Tibial artery (tissue), 4 donors: ENCODE measurements at regions not wholly inside any gene's neighbourhood (a gene's known extent, or its start where the extent isn't known, plus 50 kb on each side); places are given as distances from the start of the nearest gene placed in this dataset.

ENCODE experiments used
- DNase-seq, 2 donors: peaks; one replicate each; pipeline ENCODE4 v3.0.0-alpha.2; 2019
- H3K27ac ChIP-seq, 2 donors: fragments of 200-600 bp; sonication (generic) in 1 of 2; 1 replicate in 1 of 2; 2 replicates in 1 of 2; pipeline ENCODE4 v1.5.1; 2018 to 2019; ENCODE audit warnings: mild to moderate bottlenecking in 1 of 2
- H3K27me3 ChIP-seq, 2 donors: fragments of 200-600 bp; sonication (generic) in 1 of 2; one replicate each; pipeline versions ENCODE4 v1.5.1 to v1.6.0; 2016 to 2019
- H3K36me3 ChIP-seq, 3 donors: fragments of 200-600 bp; sonication (generic) in 2 of 3; one replicate each; pipeline ENCODE4 v1.5.1; 2016 to 2019; ENCODE audit warnings: mild to moderate bottlenecking in 2 of 3
- H3K4me1 ChIP-seq, 4 donors: fragments of 200-600 bp; sonication (generic) in 2 of 4; 1 replicate in 3 of 4; 2 replicates in 1 of 4; pipeline ENCODE4 v1.5.1; 2016 to 2019
- H3K4me3 ChIP-seq, 2 donors: fragments of 200-600 bp; sonication (generic) in 1 of 2; 1 replicate in 1 of 2; 2 replicates in 1 of 2; pipeline ENCODE4 v1.5.1; 2018 to 2019; ENCODE audit warnings: mild to moderate bottlenecking in 2 of 2
- H3K9me3 ChIP-seq, 3 donors: fragments of 200-600 bp; sonication (generic) in 1 of 3; one replicate each; pipeline ENCODE4 v1.5.1; 2016 to 2019
- intact Hi-C: fragments of 100-400 bp; cut with DNase I; formaldehyde crosslinking; loops from one replicate; pipeline ENCODE4 v1.15.0; 2023; ENCODE audit warnings: low total_unique reads
- TF ChIP-seq, protein P1 (sequence below), 2 experiments: fragments of 200-600 bp in 1 of 2; fragments of 450-650 bp in 1 of 2; IDR thresholded peaks; one replicate each; pipeline ENCODE4 v1.5.1; 2017 to 2019; ENCODE audit warnings: antibody characterized with exemption in 2 of 2, mild to moderate bottlenecking in 1 of 2, moderate library complexity in 1 of 2

DNA sequence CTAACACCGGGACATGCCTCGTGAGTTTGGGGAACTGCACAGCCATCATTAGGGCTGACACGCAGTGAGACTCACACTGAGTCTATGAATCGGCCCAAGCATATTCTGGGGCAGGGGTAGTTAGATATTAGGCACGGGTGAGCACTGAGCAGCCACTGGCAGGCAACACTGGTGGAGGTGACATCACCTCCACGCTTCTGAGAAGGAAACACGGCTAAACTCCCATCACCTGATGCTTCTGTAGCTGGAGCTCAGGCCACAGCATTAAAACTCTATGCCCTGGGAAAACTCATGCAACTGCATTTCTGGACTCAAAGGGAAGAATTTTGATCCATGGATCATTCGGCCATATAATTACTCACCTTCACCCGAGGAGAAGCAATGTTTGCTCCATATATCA is 100.8 kb upstream of the OTUD4 start:
- Histone ChIP-seq H3K27ac (no peak overlapping the region), H3K27me3 (no peaks in the 10 kb centered on the region), H3K9me3 (no peaks in the 10 kb centered on the region), H3K4me1 (peaks cover 0 to 14% (median 0%) of the 10 kb centered on the region in 4 donors), H3K36me3 (no peaks in the 10 kb centered on the region), H3K4me3 (no peak overlapping the region)
- no peak for DNase-seq
- TF ChIP-seq, protein P1, sequence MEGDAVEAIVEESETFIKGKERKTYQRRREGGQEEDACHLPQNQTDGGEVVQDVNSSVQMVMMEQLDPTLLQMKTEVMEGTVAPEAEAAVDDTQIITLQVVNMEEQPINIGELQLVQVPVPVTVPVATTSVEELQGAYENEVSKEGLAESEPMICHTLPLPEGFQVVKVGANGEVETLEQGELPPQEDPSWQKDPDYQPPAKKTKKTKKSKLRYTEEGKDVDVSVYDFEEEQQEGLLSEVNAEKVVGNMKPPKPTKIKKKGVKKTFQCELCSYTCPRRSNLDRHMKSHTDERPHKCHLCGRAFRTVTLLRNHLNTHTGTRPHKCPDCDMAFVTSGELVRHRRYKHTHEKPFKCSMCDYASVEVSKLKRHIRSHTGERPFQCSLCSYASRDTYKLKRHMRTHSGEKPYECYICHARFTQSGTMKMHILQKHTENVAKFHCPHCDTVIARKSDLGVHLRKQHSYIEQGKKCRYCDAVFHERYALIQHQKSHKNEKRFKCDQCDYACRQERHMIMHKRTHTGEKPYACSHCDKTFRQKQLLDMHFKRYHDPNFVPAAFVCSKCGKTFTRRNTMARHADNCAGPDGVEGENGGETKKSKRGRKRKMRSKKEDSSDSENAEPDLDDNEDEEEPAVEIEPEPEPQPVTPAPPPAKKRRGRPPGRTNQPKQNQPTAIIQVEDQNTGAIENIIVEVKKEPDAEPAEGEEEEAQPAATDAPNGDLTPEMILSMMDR (IDR thresholded peaks at IDR 0.05), result no peak
- intact Hi-C loops, result no loop called here

DNA sequence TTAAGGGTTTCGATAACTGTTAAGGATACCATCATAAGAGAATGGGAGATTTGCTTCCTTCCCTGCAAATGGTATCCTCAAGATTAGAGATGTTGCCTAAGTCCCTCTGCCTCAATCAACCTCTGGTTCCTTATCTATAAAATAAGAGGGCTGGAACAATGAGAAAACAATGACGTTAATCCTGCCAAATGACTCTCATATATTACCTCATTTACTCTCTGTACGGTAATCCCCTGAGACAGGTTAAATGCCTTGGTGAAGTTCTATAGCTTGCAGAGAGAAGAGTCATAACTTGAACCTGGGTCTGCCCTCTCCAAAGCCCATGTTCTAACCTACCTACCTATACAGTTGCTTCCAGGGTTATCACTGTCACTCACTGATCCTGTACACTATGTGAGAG is 100.2 kb upstream of the OTUD4 start:
- H3K4me3 ChIP-seq, result no peak overlapping the region
- H3K4me1 ChIP-seq, result peaks cover 0 to 14% (median 0%) of the 10 kb centered on the region in 4 donors
- no peaks in the 10 kb centered on the region for H3K36me3 ChIP-seq
- DNase-seq, result no peak
- intact Hi-C loops, result no loop called here
- H3K9me3 ChIP-seq, result no peaks in the 10 kb centered on the region
- no peaks in the 10 kb centered on the region for H3K27me3 ChIP-seq
- no peak overlapping the region for H3K27ac ChIP-seq
- TF ChIP-seq, protein P1 (IDR thresholded peaks at IDR 0.05), result no peak

GRCh38 chr4:145279122-145279960 is 99.0 kb upstream of the OTUD4 start:
- H3K27me3 ChIP-seq, result no peaks in the 10 kb centered on the region
- no peaks in the 10 kb centered on the region for H3K36me3 ChIP-seq
- intact Hi-C loops, result no loop called here
- TF ChIP-seq, protein P1 (IDR thresholded peaks at IDR 0.05), result no peak
- peaks cover 0 to 14% (median 0%) of the 10 kb centered on the region in 4 donors for H3K4me1 ChIP-seq
- no peak overlapping the region for H3K27ac ChIP-seq
- no peak for DNase-seq
- no peaks in the 10 kb centered on the region for H3K9me3 ChIP-seq
- H3K4me3 ChIP-seq, result no peak overlapping the region

DNA sequence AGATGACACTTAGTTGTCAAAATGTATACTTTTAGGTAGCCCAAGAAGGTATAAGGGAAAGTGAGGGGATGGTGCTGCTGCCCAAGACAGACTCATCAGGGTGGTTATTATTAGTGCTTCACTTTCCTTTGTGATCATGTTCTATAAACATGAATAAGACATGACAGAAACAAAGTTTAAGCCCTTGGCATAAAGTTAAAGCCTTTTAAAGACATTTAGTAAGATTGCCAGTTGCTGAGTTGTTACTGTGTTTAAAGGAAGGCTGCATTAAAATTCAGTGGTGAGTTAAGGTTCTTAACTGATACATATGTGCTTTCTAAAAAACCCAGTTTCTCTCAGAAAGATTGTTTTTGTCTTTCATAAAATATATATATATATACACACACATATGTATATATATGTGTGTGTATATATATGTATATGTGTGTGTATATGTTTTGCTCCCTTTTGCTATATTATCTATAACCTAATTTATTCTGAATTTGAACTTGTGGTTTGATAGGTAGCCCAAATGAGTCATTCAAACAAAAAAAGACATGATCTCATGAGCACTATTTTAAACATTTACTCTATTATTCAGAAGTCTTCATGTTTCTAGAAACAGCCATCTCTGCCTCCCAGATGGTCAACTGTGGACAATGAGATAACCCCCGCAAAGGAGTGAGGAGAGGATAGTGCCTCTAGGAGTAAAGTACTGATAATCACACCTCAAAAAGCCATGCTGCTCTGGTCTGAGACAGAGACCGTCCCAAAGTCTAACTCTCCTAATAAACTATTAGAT is 98.1 kb upstream of the OTUD4 start:
- intact Hi-C loops, result no loop called here
- H3K4me3 ChIP-seq, result no peak overlapping the region
- H3K27ac ChIP-seq, result no peak overlapping the region
- TF ChIP-seq, protein P1 (IDR thresholded peaks at IDR 0.05), result no peak
- no peaks in the 10 kb centered on the region for H3K36me3 ChIP-seq
- no peaks in the 10 kb centered on the region for H3K9me3 ChIP-seq
- no peaks in the 10 kb centered on the region for H3K27me3 ChIP-seq
- no peak for DNase-seq
- peaks cover 0 to 14% (median 0%) of the 10 kb centered on the region in 4 donors for H3K4me1 ChIP-seq

DNA sequence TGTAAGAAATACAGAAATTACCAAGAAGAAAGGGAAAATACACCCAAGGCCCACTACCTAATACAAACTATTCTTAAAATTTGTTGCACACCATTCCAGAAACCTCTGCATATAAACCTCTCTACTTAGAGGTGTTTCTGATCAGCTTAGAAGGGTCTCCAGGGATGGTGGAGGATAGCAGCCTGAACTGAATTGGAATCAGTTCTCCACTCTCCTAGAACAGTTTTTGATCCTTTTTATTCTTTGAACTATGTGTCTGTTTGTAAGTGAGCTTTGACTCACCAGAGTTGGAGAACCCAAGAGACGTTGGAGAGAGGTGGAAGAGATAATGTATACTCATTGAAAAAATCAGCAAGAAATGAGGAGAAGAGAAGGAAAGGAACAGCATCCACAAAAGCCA is 96.6 kb upstream of the OTUD4 start:
- TF ChIP-seq, protein P1 (IDR thresholded peaks at IDR 0.05), result no peak
- no peaks in the 10 kb centered on the region for H3K27me3 ChIP-seq
- intact Hi-C loops, result no loop called here
- DNase-seq, result no peak
- H3K9me3 ChIP-seq, result no peaks in the 10 kb centered on the region
- H3K36me3 ChIP-seq, result no peaks in the 10 kb centered on the region
- H3K4me1 ChIP-seq, result peaks cover 0 to 14% (median 0%) of the 10 kb centered on the region in 4 donors
- H3K27ac ChIP-seq, result no peak overlapping the region
- no peak overlapping the region for H3K4me3 ChIP-seq
